ENCODE measurements at regions not wholly inside any gene's neighbourhood (a gene's known extent, or its start where the extent isn't known, plus 50 kb on each side); places are given as distances from the start of the nearest gene placed in this dataset.
A peak's percentile ranks its signal among the peaks of the same experiment; 100 is the strongest.
"Not testable (repeated sequence)": the region's sequence is repeated elsewhere in the genome, so short reads cannot be mapped to it uniquely, and the experiment has no call there.

DNA sequence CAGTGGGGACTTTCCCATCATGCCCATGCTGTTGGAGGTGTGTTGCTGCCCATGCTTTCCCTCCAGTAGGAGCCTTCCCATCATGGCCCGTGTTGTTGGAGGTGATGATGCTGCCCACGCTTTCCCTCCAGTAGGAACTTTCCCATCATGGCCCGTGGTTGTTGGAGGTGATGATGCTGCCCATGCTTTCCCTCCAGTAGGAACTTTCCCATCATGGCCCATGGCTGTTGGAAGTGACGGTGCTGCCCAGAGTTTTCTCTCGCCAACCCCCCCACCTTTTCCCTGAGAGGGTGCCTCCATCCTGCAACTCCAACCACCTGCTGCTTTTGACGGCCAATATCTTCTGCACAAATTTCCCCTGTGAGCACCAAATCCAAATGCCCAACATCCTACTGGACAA lies 205.7 kb downstream of the TOMM20 start:
- DNase-seq (ENCODE audit: low read depth in 2 of 2, low spot score in 1 of 2), result no peak

GRCh38 chr1:234921266-234922062 lies 207.2 kb downstream of the TOMM20 start:
- DNase-seq (ENCODE audit: low read depth in 2 of 2, low spot score in 1 of 2), result no peak

GRCh38 chr1:234920843-234921140 lies 207.8 kb downstream of the TOMM20 start:
- no peak for DNase-seq (ENCODE audit: low read depth in 2 of 2, low spot score in 1 of 2)

DNA sequence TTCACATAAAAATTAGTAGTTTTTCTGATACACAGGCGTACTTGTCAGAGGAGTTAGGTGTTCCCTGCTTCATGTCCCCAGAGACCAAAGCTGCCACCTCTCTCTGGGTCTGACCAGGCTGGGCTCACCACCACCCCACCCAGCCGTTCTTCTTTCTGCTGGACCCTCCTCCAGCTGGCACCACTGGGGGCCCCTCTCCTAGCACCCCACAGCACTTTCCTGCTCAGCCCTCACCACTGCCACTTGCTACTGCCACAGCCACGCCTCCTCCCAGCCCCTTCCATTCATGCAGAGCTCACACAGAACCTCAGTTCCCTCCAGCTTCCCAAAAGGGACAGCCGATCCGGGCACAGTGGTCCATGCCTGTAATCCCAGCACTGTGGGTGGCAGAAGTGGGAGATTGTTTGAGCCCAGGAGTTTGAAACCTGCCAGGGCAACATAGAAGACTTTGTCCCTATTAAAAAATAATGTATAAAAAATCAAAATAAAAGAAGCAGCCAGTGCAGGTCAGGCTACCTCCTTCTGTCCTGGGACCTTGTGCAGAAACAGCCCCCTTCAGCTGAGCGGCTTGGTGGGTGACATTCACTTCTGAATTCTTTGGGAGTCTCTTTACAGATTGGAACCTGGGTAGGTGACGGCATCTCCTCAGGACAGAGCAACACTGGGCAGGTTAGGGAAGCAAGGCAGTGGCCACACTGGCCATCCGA lies 208.3 kb downstream of the TOMM20 start:
- DNase-seq (ENCODE audit: low read depth in 2 of 2, low spot score in 1 of 2), result no peak

- no peak for DNase-seq (ENCODE audit: low read depth in 2 of 2, low spot score in 1 of 2)
Measured at GRCh38 chr1:234918961-234919761, 209.5 kb downstream of the TOMM20 start.

DNA sequence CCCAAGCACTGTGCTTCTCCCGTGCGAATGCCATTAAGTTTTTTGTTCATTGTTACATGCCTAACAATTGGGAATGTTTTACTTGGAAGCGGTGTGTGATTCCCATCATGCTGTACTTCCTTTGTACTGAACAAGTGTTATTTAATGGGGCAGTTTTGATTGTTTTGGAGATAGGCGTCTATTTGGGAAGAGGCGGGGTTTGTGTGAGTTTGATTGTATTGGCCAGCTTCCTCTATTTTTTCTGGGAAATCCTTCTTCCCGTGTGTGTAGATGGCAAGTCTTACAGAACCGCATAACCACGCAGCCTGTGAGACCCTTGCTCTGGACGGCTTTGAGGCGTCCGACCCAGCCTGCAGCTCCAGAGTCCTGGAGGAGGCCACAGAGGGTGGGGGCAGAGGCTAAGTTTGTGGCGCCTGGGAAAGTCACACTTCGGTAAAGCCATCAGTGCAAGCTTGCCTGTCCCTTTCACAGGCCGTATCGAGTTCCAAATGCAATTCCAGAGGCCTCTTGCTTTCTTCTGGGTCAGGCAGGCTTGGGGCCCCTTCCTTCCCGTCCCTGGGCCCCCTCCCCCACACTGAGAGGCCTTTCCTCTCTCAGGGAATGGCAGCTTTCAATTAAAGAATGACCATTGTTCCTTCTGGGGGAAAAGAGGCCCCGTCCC lies 210.3 kb downstream of the TOMM20 start:
- DNase-seq (ENCODE audit: low read depth in 2 of 2, low spot score in 1 of 2), result no peak

DNA sequence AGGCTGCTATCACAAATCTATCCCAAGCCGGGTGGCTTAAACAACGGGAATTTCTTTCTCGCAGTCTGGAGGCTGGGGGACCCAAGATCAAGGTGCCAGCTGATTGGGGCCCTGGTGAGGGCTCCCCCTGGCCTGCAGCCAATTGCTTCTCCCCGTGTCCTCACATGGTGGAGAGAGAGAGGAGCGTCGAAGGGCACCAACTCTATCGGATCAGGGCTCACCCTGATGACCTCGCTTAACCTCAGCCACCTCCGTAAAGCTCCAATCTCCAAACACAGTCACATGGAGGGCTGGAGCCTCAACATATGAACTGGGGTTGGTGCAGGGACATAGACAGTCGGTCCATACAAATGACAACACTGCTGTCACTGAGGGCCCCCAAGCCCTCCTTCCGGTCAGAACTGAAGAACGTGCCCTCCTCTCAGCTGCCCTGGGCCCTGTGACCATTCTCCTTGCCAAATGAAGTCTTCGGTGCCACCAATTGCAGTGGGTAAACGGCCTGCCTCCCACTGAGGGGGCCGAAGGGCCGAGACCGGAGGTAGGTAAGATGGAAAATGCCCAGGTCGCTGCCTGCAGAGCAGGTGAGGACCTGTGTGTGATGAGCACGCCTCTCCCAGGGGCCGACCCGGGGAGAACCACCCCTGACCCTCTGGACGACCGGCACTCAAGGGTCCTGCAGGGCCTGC lies 211.0 kb downstream of the TOMM20 start:
- no peak for DNase-seq (ENCODE audit: low read depth in 2 of 2, low spot score in 1 of 2)

GRCh38 chr1:234916840-234917239 lies 211.8 kb downstream of the TOMM20 start:
- DNase-seq (ENCODE audit: low read depth in 2 of 2, low spot score in 1 of 2), result no peak

DNA sequence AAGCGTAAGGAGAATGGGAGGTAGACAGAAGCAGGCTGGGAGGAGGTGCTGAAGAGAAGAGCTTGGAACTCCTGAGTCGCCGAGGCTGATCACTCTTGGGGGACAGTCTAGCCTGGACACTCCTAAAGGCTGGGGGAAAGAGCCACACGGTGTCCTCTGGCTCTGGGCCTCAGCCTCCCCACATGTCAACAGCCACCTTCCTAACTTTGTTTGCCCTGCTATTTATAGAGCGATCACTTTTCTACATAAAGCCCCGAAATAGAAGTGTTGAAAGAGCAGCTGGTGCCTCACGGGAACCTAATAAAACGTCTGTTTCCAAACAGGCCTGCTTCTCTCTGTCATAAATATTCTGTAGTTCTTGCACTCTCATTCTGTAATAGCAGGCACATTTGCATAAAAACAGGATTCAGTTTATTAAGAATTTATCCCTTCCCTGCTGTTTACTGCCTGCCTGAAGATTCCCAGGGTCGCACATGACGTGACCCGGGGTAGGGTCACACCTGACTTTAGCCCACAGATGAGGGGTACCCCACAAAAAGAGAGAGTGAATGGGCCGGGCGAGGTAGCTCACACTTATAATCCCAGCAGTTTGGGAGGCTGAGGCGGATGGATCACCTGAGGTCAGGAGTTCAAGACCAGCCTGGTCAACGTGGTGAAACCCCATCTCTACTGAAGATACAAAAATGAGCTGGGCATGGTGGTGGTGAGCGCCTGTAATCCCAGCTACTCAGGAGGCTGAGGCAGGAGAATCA lies 212.5 kb downstream of the TOMM20 start:
- no peak for DNase-seq (ENCODE audit: low read depth in 2 of 2, low spot score in 1 of 2)

- DNase-seq (ENCODE audit: low read depth in 2 of 2, low spot score in 1 of 2), result no peak
Measured at GRCh38 chr1:234914606-234915290, 213.9 kb downstream of the TOMM20 start.

- no peak for DNase-seq (ENCODE audit: low read depth in 2 of 2, low spot score in 1 of 2)
Measured at GRCh38 chr1:234913771-234914170, 214.9 kb downstream of the TOMM20 start.

DNA sequence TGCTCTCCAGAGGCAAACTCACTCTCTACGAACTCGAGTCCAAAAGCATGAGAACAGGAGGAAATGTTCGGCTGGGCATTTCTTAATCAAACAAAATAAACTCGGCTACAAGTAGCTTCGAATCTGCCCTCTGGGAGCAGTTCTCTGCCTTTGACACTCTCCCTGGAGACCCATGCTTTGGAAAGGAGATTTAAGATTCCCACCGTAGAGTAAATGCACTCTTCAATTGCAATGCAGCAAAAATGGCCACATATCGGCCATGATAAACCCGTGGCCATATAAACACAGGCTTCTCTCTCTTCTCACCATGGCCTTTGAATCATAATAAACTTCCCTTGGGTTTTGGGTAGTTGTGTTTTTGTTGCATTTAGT lies 215.4 kb downstream of the TOMM20 start:
- no peak for DNase-seq (ENCODE audit: low read depth in 2 of 2, low spot score in 1 of 2)

- no peak for DNase-seq (ENCODE audit: low read depth in 2 of 2, low spot score in 1 of 2)
Measured at GRCh38 chr1:234912548-234913277, 215.9 kb downstream of the TOMM20 start.

- DNase-seq (ENCODE audit: low read depth in 2 of 2, low spot score in 1 of 2), result peak in 1 of 2 donors; percentile 27
Measured at GRCh38 chr1:234911787-234912186, 216.8 kb downstream of the TOMM20 start.

GRCh38 chr1:234911136-234911535 lies 217.5 kb downstream of the TOMM20 start:
- not testable (repeated sequence) for DNase-seq (ENCODE audit: low read depth in 2 of 2, low spot score in 1 of 2)

GRCh38 chr1:234909851-234910250 lies 218.8 kb downstream of the TOMM20 start:
- DNase-seq (ENCODE audit: low read depth in 2 of 2, low spot score in 1 of 2), result no peak

GRCh38 chr1:234909307-234909810 lies 219.3 kb downstream of the TOMM20 start:
- DNase-seq (ENCODE audit: low read depth in 2 of 2, low spot score in 1 of 2), result no peak

GRCh38 chr1:234908571-234908970 lies 220.1 kb downstream of the TOMM20 start:
- no peak for DNase-seq (ENCODE audit: low read depth in 2 of 2, low spot score in 1 of 2)

GRCh38 chr1:234907940-234908405 lies 220.7 kb downstream of the TOMM20 start:
- no peak for DNase-seq (ENCODE audit: low read depth in 2 of 2, low spot score in 1 of 2)

Measured in stimulated activated CD8-positive, alpha-beta memory T cell treated with anti-CD3 and anti-CD28 coated beads, Interleukin-4, amount 100 ng/mL, for 4 hours (primary cell).